GM19351 (cell line): ENCODE measurements at regions not wholly inside any gene's neighbourhood (a gene's known extent, or its start where the extent isn't known, plus 50 kb on each side); places are given as distances from the start of the nearest gene placed in this dataset.
"Not testable (repeated sequence)": the region's sequence is repeated elsewhere in the genome, so short reads cannot be mapped to it uniquely, and the experiment has no call there.

ENCODE experiments used
- ATAC-seq: cut with Tn5 transposase; IDR thresholded peaks from one replicate; pipeline ENCODE4 v1.9.1; 2021; ENCODE audit warnings: mild to moderate bottlenecking, moderate library complexity; ENCODE audit not compliant: unreplicated experiment

DNA sequence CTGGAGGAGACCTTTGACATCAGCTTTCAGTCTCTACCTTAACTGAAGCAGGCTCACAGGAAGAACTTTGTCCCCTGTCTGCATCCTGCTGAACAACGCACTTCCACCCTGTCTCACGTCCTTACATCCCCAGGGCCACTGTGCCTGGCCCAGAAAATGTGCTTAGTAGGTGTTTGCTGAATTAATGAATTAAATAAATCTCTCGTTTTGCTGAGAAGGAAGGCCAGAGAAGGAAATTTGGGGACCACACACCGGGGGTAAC lies 54.3 kb upstream of the CREB3L1 start:
- ATAC-seq, result no peak

GRCh38 chr11:46222490-46223251 lies 54.8 kb upstream of the CREB3L1 start:
- ATAC-seq, result no peak

- ATAC-seq, result no peak
Observed at GRCh38 chr11:46220313-46220712, 57.1 kb upstream of the CREB3L1 start.

DNA sequence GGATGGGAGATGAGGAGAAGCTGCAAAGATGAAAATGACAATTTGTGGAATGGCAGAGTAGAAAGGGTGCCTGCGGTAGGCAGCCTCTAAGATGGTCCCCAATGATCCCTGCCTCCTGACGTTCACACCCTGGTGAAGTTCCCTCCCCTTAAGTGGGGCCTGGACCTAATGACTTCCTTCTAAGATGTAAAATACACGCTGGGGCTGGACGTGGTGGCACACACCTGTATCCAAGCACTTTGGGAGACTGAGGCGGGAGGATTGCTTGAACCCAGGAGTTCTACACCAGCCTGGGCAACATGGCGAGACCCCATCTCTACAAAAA lies 60.7 kb upstream of the CREB3L1 start:
- ATAC-seq, result no peak

- ATAC-seq, result peak; percentile 64
Observed at GRCh38 chr11:46216019-46216764, 61.3 kb upstream of the CREB3L1 start.

DNA sequence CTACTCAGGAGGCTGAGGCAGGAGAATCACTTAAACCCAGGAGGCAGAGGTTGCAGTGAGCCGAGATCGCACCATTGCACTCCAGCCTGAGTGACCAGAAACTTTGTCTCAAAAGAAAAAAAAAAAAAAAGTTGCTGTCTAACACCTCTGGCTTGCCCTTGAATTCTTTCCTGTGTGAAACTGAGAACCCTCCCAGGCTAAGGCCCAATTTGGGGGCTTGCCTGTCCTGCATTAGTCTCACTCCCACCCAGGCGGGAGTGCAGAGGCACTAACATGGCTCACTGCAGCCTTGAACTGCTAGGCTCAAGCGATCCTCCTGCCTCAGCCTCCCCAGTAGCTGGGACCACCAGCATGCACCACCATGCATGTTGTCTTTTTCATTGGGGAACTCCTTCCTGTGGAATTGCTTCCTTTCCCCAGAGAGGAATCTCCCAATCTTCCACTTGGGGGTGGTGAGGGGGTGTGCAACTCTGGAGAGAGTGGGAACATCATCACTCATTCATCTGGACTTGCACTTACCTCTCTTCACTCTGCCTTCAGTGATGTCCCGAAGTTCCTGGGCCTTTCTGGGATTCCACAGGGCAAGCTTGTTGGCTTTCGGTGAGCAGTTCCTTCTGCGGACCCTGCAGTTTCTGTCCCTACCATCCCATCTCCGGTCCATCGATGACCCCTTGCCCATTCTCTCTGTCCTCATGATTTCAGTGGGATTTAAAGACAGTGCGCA lies 62.1 kb upstream of the CREB3L1 start:
- ATAC-seq, result no peak

- ATAC-seq, result no peak
Observed at GRCh38 chr11:46212720-46213119, 64.7 kb upstream of the CREB3L1 start.

GRCh38 chr11:46210856-46211255 lies 66.6 kb upstream of the CREB3L1 start:
- no peak for ATAC-seq

GRCh38 chr11:46210133-46210636 lies 67.3 kb upstream of the CREB3L1 start:
- peak; percentile 55 for ATAC-seq

- ATAC-seq, result not testable (repeated sequence)
Observed at GRCh38 chr11:46209624-46210023, 67.8 kb upstream of the CREB3L1 start.

DNA sequence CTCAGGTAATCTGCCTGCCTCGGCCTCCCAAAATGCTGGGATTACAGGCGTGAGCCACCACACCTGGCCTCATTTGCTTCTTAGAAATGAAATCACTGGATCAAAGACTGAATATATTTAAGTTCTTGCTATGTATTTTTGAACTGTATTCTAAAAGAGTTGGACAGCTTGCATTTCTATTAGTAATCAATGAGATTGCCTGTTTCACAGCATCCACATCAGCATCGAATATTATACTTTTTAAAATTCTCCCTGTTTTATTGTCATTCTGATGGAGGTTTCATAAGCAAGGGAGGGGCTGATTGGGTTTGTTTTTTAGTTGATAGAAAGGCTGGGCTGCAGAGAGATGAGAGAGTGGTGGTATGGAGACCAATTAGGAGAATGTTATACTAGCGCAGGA lies 68.7 kb upstream of the CREB3L1 start:
- no peak for ATAC-seq

DNA sequence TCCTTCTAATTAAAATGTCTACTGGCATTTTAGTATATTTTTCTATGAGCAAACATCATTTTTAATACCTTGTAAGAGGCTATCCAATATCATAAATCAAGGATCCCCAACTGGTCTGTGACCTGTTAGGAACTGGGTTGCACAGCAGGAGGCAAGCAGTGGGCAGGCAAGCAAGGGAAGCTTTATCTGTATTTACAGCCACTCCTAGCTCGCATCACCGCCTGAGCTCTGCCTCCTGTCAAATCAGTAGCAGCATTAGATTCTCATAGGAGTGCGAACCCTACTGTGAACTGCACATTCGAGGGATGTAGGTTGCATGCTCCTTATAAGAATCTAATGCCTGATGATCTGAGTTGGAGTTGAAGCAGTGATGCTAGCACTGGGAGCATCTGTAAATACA lies 70.2 kb upstream of the CREB3L1 start:
- ATAC-seq, result no peak

- ATAC-seq, result not testable (repeated sequence)
Observed at GRCh38 chr11:46204415-46204814, 73.0 kb upstream of the CREB3L1 start.

DNA sequence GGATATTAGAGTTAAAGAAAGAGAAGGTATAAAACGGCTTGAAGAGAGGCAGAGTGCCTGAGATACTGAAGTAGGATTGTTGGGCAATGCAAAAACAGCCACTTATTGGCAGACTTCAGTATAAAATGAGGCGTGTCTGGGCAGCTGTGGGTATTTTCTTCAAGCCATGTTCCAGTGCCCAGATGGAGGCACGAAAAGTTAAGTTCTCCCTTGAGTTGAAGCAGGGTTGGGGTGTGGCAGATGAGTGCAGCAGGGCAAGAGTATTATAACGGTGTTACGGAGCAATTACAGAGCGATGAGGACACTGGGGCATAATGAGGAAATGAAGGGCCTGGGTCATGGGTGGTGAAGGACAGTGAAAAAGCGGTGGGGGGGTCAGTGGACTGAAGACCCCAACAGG lies 73.7 kb upstream of the CREB3L1 start:
- no peak for ATAC-seq

DNA sequence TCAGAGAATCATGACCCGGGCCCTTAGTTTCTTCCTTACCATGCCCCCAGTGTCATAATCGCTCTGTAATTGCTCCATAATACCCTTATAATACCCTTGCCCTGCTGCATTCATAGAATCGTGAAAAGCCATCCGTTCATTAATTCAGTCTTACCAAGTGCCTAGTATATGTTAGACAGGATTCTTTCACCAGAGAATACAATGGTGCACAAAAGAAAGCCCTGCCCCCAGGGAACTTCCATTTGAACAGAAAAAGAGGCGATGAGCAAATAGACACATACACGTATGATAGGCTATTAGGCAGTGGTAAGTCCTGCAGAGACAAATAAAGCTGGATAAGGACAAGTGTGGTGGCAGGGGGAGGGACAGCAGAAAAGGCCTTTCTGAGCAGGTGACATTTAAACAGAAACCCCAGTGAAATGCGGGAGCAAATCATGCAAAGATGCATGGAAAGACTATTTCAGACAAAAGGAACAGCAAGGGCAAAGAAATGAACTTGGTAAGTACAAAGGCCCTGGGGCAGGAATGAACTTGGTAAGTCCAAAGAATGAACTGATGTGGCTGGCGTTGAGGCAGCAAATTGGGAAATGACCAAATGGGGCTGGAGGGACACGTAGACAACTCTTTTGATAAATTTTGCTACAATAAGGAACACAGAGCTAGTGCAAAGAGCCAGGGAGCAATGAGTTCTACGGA lies 74.6 kb upstream of the CREB3L1 start:
- ATAC-seq, result no peak

GRCh38 chr11:46202149-46202548 lies 75.3 kb upstream of the CREB3L1 start:
- ATAC-seq, result no peak

GRCh38 chr11:46200537-46201281 lies 76.8 kb upstream of the CREB3L1 start:
- ATAC-seq, result no peak

- ATAC-seq, result no peak
Observed at GRCh38 chr11:46198245-46199240, 77.3 kb upstream of the PHF21A start.

GRCh38 chr11:46197421-46197820 lies 76.2 kb upstream of the PHF21A start:
- no peak for ATAC-seq
